Dendritic cell treated with granulocyte-macrophage colony-stimulating factor and Interleukin-4, amounts not matched to agents 40 ng/mL and 50 ng/mL, for 4 days (primary cell): ENCODE measurements at regions not wholly inside any gene's neighbourhood (a gene's known extent, or its start where the extent isn't known, plus 50 kb on each side); places are given as distances from the start of the nearest gene placed in this dataset.
"Not testable (repeated sequence)": the region's sequence is repeated elsewhere in the genome, so short reads cannot be mapped to it uniquely, and the experiment has no call there.

Experiments used
- H3K27ac Mint-ChIP-seq: one replicate; pipeline ENCODE4 v1.8.0; 2022; ENCODE audit warnings: mild to moderate bottlenecking, mixed read lengths
- H3K27me3 Mint-ChIP-seq: one replicate; pipeline ENCODE4 v1.8.0; 2022; ENCODE audit warnings: mild to moderate bottlenecking, mixed read lengths
- H3K36me3 Mint-ChIP-seq: one replicate; pipeline ENCODE4 v1.8.0; 2022; ENCODE audit warnings: low read depth, mixed read lengths
- H3K4me1 Mint-ChIP-seq: one replicate; pipeline ENCODE4 v1.8.0; 2022; ENCODE audit warnings: low read depth, mixed read lengths
- H3K4me3 Mint-ChIP-seq: one replicate; pipeline ENCODE4 v1.8.0; 2022; ENCODE audit warnings: mild to moderate bottlenecking, moderate library complexity, mixed read lengths
- H3K9me3 Mint-ChIP-seq: one replicate; pipeline ENCODE4 v1.8.0; 2022; ENCODE audit warnings: mixed read lengths
- intact Hi-C: fragments of 100-400 bp; cut with micrococcal nuclease; formaldehyde crosslinking; loops from one replicate; pipeline ENCODE4 v1.15.0; 2022

- Mint-ChIP-seq H3K27me3 (no peaks in the 10 kb centered on the region), H3K4me3 (no peak overlapping the region), H3K27ac (no peak overlapping the region), H3K9me3 (peaks cover 62% of the 10 kb centered on the region), H3K36me3 (no peaks in the 10 kb centered on the region), H3K4me1 (no peaks in the 10 kb centered on the region)
- intact Hi-C loops, result no loop called here
These were observed 451.3 kb downstream of the LRRC70 start for GRCh38 chr5:63029891-63030290.

GRCh38 chr5:63025679-63026078 is 447.1 kb downstream of the LRRC70 start:
- Mint-ChIP-seq H3K4me1 (no peaks in the 10 kb centered on the region), H3K9me3 (peaks cover 33% of the 10 kb centered on the region), H3K27me3 (no peaks in the 10 kb centered on the region), H3K4me3 (no peak overlapping the region), H3K36me3 (no peaks in the 10 kb centered on the region), H3K27ac (no peak overlapping the region)
- intact Hi-C loops, result no loop called here

GRCh38 chr5:63022403-63022802 is 443.8 kb downstream of the LRRC70 start:
- Mint-ChIP-seq H3K9me3 (peaks cover 30% of the 10 kb centered on the region), H3K36me3 (no peaks in the 10 kb centered on the region), H3K4me1 (no peaks in the 10 kb centered on the region), H3K27me3 (no peaks in the 10 kb centered on the region), H3K27ac (no peak overlapping the region), H3K4me3 (no peak overlapping the region)
- intact Hi-C loops, result no loop called here

- intact Hi-C loops, result no loop called here
- Mint-ChIP-seq H3K4me1 (no peaks in the 10 kb centered on the region), H3K4me3 (no peak overlapping the region), H3K9me3 (peaks cover 57% of the 10 kb centered on the region), H3K27me3 (no peaks in the 10 kb centered on the region), H3K36me3 (no peaks in the 10 kb centered on the region), H3K27ac (no peak overlapping the region)
These were observed 432.5 kb downstream of the LRRC70 start for GRCh38 chr5:63011158-63011557.

- Mint-ChIP-seq H3K27ac (no peak overlapping the region), H3K4me1 (no peaks in the 10 kb centered on the region), H3K36me3 (no peaks in the 10 kb centered on the region), H3K9me3 (peaks cover 57% of the 10 kb centered on the region), H3K4me3 (no peak overlapping the region), H3K27me3 (no peaks in the 10 kb centered on the region)
- intact Hi-C loops, result no loop called here
These were observed 429.6 kb downstream of the LRRC70 start for GRCh38 chr5:63008195-63008594.

GRCh38 chr5:62994842-62995241 is 416.2 kb downstream of the LRRC70 start:
- intact Hi-C loops, H3K36me3 Mint-ChIP-seq, H3K4me3 Mint-ChIP-seq, H3K27me3 Mint-ChIP-seq, H3K4me1 Mint-ChIP-seq, H3K27ac Mint-ChIP-seq: not testable (repeated sequence)
- peaks cover 50% of the 10 kb centered on the region for H3K9me3 Mint-ChIP-seq

- no peaks in the 10 kb centered on the region for H3K36me3 Mint-ChIP-seq
- H3K4me1 Mint-ChIP-seq, result no peaks in the 10 kb centered on the region
- no peak overlapping the region for H3K4me3 Mint-ChIP-seq
- no peaks in the 10 kb centered on the region for H3K27me3 Mint-ChIP-seq
- intact Hi-C loops, result no loop called here
- H3K27ac Mint-ChIP-seq, result no peak overlapping the region
- H3K9me3 Mint-ChIP-seq, result peaks cover 61% of the 10 kb centered on the region
These were observed 407.1 kb downstream of the LRRC70 start for GRCh38 chr5:62985749-62986148.

- H3K4me3 Mint-ChIP-seq, result no peak overlapping the region
- peaks cover 36% of the 10 kb centered on the region for H3K9me3 Mint-ChIP-seq
- no peaks in the 10 kb centered on the region for H3K27me3 Mint-ChIP-seq
- intact Hi-C loops, result no loop called here
- H3K4me1 Mint-ChIP-seq, result no peaks in the 10 kb centered on the region
- H3K27ac Mint-ChIP-seq, result no peak overlapping the region
- no peaks in the 10 kb centered on the region for H3K36me3 Mint-ChIP-seq
These were observed 403.7 kb downstream of the LRRC70 start for GRCh38 chr5:62982348-62982747.

- no peak overlapping the region for H3K4me3 Mint-ChIP-seq
- H3K4me1 Mint-ChIP-seq, result no peaks in the 10 kb centered on the region
- no peaks in the 10 kb centered on the region for H3K27me3 Mint-ChIP-seq
- no peak overlapping the region for H3K27ac Mint-ChIP-seq
- H3K9me3 Mint-ChIP-seq, result peaks cover 21% of the 10 kb centered on the region
- no peaks in the 10 kb centered on the region for H3K36me3 Mint-ChIP-seq
- intact Hi-C loops, result no loop called here
These were observed 402.3 kb downstream of the LRRC70 start for GRCh38 chr5:62980884-62981283.

GRCh38 chr5:62979472-62979871 is 400.9 kb downstream of the LRRC70 start:
- Mint-ChIP-seq H3K27me3 (no peaks in the 10 kb centered on the region), H3K27ac (no peak overlapping the region), H3K4me1 (no peaks in the 10 kb centered on the region), H3K4me3 (no peak overlapping the region), H3K36me3 (no peaks in the 10 kb centered on the region), H3K9me3 (peaks cover 13% of the 10 kb centered on the region)
- intact Hi-C loops, result no loop called here

- intact Hi-C loops, result no loop called here
- Mint-ChIP-seq H3K4me1 (no peaks in the 10 kb centered on the region), H3K9me3 (peaks cover 11% of the 10 kb centered on the region), H3K36me3 (no peaks in the 10 kb centered on the region), H3K4me3 (no peak overlapping the region), H3K27ac (no peak overlapping the region), H3K27me3 (no peaks in the 10 kb centered on the region)
These were observed 399.0 kb downstream of the LRRC70 start for GRCh38 chr5:62977661-62978060.

GRCh38 chr5:62974623-62975022 is 396.0 kb downstream of the LRRC70 start:
- intact Hi-C loops, result no loop called here
- H3K36me3 Mint-ChIP-seq, result no peaks in the 10 kb centered on the region
- no peak overlapping the region for H3K27ac Mint-ChIP-seq
- H3K4me1 Mint-ChIP-seq, result no peaks in the 10 kb centered on the region
- H3K27me3 Mint-ChIP-seq, result no peaks in the 10 kb centered on the region
- H3K4me3 Mint-ChIP-seq, result no peak overlapping the region
- peaks cover 14% of the 10 kb centered on the region for H3K9me3 Mint-ChIP-seq

- Mint-ChIP-seq H3K4me3 (no peak overlapping the region), H3K36me3 (no peaks in the 10 kb centered on the region), H3K9me3 (peaks cover 51% of the 10 kb centered on the region), H3K4me1 (no peaks in the 10 kb centered on the region), H3K27me3 (no peaks in the 10 kb centered on the region), H3K27ac (no peak overlapping the region)
- intact Hi-C loops, result no loop called here
These were observed 390.9 kb downstream of the LRRC70 start for GRCh38 chr5:62969409-62970120.

GRCh38 chr5:62964428-62964827 is 385.8 kb downstream of the LRRC70 start:
- Mint-ChIP-seq H3K4me1 (no peaks in the 10 kb centered on the region), H3K4me3 (no peak overlapping the region), H3K36me3 (no peaks in the 10 kb centered on the region), H3K27ac (no peak overlapping the region), H3K9me3 (peaks cover 77% of the 10 kb centered on the region), H3K27me3 (no peaks in the 10 kb centered on the region)
- intact Hi-C loops, result no loop called here

- no peak overlapping the region for H3K4me3 Mint-ChIP-seq
- H3K4me1 Mint-ChIP-seq, result no peaks in the 10 kb centered on the region
- no peaks in the 10 kb centered on the region for H3K27me3 Mint-ChIP-seq
- H3K9me3 Mint-ChIP-seq, result peaks cover 52% of the 10 kb centered on the region
- no peak overlapping the region for H3K27ac Mint-ChIP-seq
- intact Hi-C loops, result no loop called here
- H3K36me3 Mint-ChIP-seq, result no peaks in the 10 kb centered on the region
These were observed 382.2 kb downstream of the LRRC70 start for GRCh38 chr5:62960781-62961180.
